BJ (cell line): ENCODE measurements at regions not wholly inside any gene's neighbourhood (a gene's known extent, or its start where the extent isn't known, plus 50 kb on each side); places are given as distances from the start of the nearest gene placed in this dataset.
"Not testable (repeated sequence)": the region's sequence is repeated elsewhere in the genome, so short reads cannot be mapped to it uniquely, and the experiment has no call there.

ENCODE experiments used
- CTCF ChIA-PET: fragments of 350-600 bp; formaldehyde crosslinking; extraction: SDS; loops from one replicate; lab custom pipeline; 2021; ENCODE audit warnings: antibody characterized with exemption, inconsistent platforms; lab: Yijun Ruan, JAX
- POLR2A ChIA-PET: fragments of 300-600 bp; sonication (Branson Sonifier 250); formaldehyde crosslinking; extraction: SDS; loops from one replicate; lab custom pipeline; 2021; ENCODE audit warnings: antibody characterized with exemption; lab: Charles Lee
- DNase-seq: peaks from one replicate; pipeline ENCODE4 v3.0.0-alpha.2; 2011; ENCODE audit warnings: low read depth
- H3K27me3 ChIP-seq: 2 replicates; pipeline ENCODE4 v1.6.0; 2011; ENCODE audit warnings: low read length; ENCODE audit not compliant: control insufficient read depth, insufficient read depth
- H3K36me3 ChIP-seq: 2 replicates; pipeline ENCODE4 v1.5.1; 2011; ENCODE audit warnings: low read length; ENCODE audit not compliant: control insufficient read depth, insufficient read depth
- H3K4me3 ChIP-seq: 2 replicates; pipeline ENCODE4 v1.5.1; 2011; ENCODE audit warnings: low read depth, mild to moderate bottlenecking, control low read depth, low read length
- TF ChIP-seq, protein P1 (sequence below): IDR thresholded peaks from 2 replicates; pipeline ENCODE4 v1.5.1; 2011; ENCODE audit warnings: low read depth, mild to moderate bottlenecking, control low read depth, inconsistent platforms, low read length, moderate library complexity; ENCODE audit not compliant: insufficient read depth

DNA sequence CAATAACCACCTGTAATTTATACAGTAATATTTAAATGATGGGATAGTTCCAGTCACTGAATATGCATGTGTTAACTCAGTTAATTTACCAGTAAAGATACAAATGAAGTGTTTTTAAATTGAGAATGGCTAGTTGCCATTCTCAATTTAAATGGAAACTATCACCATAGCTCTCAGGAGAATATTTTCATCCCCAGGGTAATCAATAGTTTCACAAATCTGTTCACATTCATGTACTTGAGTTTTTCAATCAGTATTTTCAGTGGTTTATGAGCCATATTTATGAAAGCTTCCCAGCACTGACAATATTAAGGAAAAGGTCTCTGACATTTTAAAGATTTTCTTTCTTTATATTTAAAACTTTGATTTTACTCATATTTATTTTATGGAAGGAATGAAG, 439.3 kb downstream of the MAT2B start:
- CTCF ChIA-PET = no interaction called here
- Histone ChIP-seq H3K36me3 (no peaks in the 10 kb centered on the region), H3K27me3 (no peaks in the 10 kb centered on the region), H3K4me3 (no peak overlapping the region)
- DNase-seq = no peak
- TF ChIP-seq, protein P1, sequence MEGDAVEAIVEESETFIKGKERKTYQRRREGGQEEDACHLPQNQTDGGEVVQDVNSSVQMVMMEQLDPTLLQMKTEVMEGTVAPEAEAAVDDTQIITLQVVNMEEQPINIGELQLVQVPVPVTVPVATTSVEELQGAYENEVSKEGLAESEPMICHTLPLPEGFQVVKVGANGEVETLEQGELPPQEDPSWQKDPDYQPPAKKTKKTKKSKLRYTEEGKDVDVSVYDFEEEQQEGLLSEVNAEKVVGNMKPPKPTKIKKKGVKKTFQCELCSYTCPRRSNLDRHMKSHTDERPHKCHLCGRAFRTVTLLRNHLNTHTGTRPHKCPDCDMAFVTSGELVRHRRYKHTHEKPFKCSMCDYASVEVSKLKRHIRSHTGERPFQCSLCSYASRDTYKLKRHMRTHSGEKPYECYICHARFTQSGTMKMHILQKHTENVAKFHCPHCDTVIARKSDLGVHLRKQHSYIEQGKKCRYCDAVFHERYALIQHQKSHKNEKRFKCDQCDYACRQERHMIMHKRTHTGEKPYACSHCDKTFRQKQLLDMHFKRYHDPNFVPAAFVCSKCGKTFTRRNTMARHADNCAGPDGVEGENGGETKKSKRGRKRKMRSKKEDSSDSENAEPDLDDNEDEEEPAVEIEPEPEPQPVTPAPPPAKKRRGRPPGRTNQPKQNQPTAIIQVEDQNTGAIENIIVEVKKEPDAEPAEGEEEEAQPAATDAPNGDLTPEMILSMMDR = no peak
- POLR2A ChIA-PET = no interaction called here

DNA sequence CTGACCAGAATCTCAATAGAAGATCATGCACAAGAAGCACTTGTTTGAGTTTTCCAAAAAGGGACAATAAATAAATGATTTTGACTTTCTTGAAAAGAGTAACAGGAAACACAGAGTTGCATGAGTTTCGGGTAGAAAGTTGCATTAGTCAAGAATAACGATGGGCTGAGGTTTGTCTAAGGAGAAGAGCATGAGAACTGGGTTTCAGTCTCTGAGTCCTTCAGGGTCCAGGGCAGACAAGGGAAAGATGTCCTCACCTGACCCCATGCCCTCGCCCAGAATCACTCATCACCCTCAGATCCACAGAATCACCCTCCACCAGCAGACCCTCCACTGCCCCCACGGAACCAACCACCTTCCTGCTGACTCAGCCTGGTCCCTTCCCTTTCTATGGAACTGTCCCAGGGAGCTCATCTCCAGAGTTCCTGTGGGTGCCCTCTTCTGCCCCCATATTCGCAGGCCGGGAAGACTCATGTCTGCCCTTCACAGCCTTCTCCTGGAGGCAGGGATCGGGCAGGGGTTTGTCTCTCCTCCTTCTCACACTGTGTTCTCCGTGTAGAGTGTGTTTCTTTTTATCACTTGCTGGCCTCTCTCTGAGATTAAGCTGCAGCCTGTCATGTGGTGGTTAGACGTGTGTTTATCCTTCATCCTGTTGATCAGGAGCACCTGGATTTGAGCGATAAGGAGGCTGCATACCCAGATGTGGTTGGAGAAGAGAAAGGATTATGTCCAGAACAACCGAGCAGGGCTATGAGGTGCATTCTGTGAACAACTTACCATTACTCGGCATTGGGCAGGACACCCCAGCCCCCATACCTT, 442.6 kb downstream of the MAT2B start:
- Histone ChIP-seq H3K36me3 (no peaks in the 10 kb centered on the region), H3K4me3 (no peak overlapping the region), H3K27me3 (no peaks in the 10 kb centered on the region)
- TF ChIP-seq, protein P1 = no peak
- ChIA-PET CTCF (no interaction called here), POLR2A (no interaction called here)
- DNase-seq = no peak

DNA sequence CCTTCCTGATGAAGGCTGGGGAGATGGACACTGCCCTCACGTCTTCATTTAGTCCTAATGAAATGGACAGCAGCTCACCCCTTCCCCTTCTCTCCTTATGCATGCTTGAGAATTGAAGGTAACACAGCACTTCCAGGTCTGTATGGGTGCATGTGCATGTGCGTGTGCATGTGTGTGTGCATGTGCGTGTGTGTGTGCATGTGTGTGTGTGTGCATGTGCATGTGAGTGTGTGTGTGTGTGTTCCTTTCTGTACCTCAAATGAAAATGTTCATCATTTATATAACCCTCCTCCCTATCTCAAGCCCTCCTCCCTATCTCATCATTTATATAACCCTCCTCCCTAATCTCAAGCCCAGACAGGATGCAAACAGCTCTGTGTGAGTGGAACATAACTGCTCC, 444.8 kb downstream of the MAT2B start:
- DNase-seq = no peak
- POLR2A ChIA-PET = no interaction called here
- TF ChIP-seq, protein P1 = no peak

DNA sequence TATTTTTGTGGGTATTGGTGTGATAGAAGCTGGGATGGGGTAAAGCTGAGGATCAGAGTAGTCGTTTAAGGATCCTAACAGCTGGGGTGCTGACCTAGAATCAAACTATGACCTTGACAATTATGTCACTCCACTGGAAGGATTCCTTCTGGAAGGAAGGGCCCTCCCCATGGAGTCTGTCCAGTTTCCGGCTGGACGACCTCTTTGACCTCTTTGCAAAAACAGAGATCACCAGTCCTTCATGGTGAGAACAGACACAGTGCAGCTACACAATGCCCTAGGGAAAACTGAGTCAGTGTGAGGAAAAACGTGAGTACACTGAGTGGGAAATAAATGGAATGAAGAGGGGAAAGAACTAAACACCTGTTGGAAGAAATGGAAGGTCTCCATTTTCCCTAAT, 445.6 kb downstream of the MAT2B start:
- CTCF ChIA-PET = no interaction called here
- Histone ChIP-seq H3K4me3 (no peak overlapping the region), H3K27me3 (no peaks in the 10 kb centered on the region), H3K36me3 (no peaks in the 10 kb centered on the region)
- no peak for DNase-seq
- POLR2A ChIA-PET = no interaction called here
- TF ChIP-seq, protein P1 = no peak

More for the DNA sequence above, 444.8 kb downstream of the MAT2B start:
- Histone ChIP-seq H3K4me3 (no peak overlapping the region), H3K27me3 (no peaks in the 10 kb centered on the region), H3K36me3 (no peaks in the 10 kb centered on the region)
- CTCF ChIA-PET = no interaction called here

DNA sequence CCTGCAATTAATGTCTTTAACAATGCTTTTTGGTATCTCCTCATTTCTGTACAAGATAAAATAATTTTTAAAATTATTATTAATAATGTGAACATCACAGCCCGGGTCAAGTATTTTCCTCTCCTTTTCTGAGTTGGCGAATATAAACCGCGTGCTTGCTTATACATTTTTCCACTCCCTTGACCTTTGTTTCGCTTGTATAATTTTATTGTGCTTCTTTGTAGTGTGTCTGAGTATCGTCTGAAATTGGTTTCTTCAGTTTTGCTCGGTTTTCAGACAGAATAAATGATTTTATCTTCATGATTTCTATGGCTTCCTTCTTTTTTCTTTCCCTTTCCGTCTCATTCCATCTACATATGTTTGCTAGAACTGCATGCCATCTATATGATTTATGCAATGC, 448.5 kb downstream of the MAT2B start:
- ChIA-PET POLR2A (no interaction called here), CTCF (interaction anchor here (0.6 kb wide), 1 partner anchor 19 kb away, joined by 4 read pairs; no protein-coding TSS in a partner anchor)
- H3K27me3 ChIP-seq = no peaks in the 10 kb centered on the region
- no peak for DNase-seq
- no peaks in the 10 kb centered on the region for H3K36me3 ChIP-seq
- TF ChIP-seq, protein P1 = no peak
- no peak overlapping the region for H3K4me3 ChIP-seq

DNA sequence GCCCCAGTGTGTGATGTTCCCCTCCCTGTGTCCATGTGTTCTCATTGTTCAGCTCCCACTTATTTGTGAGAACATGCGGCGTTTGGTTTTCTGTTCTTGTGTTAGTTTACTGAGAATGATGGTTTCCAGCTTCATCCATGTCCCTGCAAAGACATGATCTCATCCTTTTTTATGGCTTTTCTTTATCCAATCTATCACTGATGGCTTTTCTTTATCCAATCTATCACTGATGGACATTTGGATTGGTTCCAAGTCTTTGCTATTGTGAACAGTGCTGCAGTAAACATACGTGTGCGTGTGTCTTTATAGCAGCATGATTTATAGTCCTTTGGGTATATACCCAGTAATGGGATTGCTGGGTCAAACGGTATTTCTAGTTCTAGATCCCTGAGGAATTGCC, 455.8 kb downstream of the MAT2B start:
- CTCF ChIA-PET, DNase-seq, POLR2A ChIA-PET: not testable (repeated sequence)

More for the DNA sequence above, 455.8 kb downstream of the MAT2B start:
- not testable (repeated sequence) for H3K36me3 ChIP-seq, H3K4me3 ChIP-seq, H3K27me3 ChIP-seq
